Prostate gland (tissue), 2 donors: ENCODE measurements at regions not wholly inside any gene's neighbourhood (a gene's known extent, or its start where the extent isn't known, plus 50 kb on each side); places are given as distances from the start of the nearest gene placed in this dataset.

Source experiments
- POLR2A ChIP-seq: fragments of 450-650 bp; IDR thresholded peaks from one replicate; pipeline ENCODE4 v1.6.1; 2016; ENCODE audit warnings: antibody characterized with exemption, mild to moderate bottlenecking
- POLR2AphosphoS5 ChIP-seq: sonication (generic); formaldehyde crosslinking; IDR thresholded peaks from one replicate; pipeline ENCODE4 v1.6.1; 2017; ENCODE audit warnings: antibody characterized with exemption
- TF ChIP-seq, protein P1 (sequence below), 4 experiments: fragments of 200-600 bp in 2 of 4; fragments of 450-650 bp in 2 of 4; sonication (generic) in 2 of 4; IDR thresholded peaks; 1 replicate in 3 of 4; 2 replicates in 1 of 4; pipeline ENCODE4 v1.5.1; 2016 to 2019; ENCODE audit warnings: antibody characterized with exemption in 4 of 4, mild to moderate bottlenecking in 2 of 4, moderate library complexity in 2 of 4

DNA sequence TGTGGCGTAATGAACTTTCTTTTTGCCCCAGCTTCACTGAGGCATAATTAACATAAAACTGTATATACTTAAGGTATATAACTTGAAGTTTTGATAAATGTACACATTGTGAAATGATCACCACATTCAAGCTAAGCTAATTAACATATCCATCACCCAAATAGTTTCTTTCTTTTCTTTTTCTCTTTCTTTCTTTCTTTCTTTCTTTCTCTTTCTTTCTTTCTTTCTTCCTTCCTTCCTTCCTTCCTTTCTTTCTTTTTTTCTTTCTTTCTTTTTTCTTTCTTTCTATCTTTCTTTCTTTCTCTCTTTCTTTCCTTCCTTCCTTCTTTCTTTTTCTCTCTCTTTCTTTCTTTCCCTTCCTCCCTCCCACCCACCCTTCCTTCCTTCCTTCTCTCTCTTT lies 62.5 kb downstream of the XCL1 start:
- TF ChIP-seq, protein P1, sequence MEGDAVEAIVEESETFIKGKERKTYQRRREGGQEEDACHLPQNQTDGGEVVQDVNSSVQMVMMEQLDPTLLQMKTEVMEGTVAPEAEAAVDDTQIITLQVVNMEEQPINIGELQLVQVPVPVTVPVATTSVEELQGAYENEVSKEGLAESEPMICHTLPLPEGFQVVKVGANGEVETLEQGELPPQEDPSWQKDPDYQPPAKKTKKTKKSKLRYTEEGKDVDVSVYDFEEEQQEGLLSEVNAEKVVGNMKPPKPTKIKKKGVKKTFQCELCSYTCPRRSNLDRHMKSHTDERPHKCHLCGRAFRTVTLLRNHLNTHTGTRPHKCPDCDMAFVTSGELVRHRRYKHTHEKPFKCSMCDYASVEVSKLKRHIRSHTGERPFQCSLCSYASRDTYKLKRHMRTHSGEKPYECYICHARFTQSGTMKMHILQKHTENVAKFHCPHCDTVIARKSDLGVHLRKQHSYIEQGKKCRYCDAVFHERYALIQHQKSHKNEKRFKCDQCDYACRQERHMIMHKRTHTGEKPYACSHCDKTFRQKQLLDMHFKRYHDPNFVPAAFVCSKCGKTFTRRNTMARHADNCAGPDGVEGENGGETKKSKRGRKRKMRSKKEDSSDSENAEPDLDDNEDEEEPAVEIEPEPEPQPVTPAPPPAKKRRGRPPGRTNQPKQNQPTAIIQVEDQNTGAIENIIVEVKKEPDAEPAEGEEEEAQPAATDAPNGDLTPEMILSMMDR (IDR thresholded peaks at IDR 0.05) = no peak
- TF ChIP-seq POLR2AphosphoS5 (no peak), POLR2A (no peak)
